ENCODE measurements at regions not wholly inside any gene's neighbourhood (a gene's known extent, or its start where the extent isn't known, plus 50 kb on each side); places are given as distances from the start of the nearest gene placed in this dataset.

DNA sequence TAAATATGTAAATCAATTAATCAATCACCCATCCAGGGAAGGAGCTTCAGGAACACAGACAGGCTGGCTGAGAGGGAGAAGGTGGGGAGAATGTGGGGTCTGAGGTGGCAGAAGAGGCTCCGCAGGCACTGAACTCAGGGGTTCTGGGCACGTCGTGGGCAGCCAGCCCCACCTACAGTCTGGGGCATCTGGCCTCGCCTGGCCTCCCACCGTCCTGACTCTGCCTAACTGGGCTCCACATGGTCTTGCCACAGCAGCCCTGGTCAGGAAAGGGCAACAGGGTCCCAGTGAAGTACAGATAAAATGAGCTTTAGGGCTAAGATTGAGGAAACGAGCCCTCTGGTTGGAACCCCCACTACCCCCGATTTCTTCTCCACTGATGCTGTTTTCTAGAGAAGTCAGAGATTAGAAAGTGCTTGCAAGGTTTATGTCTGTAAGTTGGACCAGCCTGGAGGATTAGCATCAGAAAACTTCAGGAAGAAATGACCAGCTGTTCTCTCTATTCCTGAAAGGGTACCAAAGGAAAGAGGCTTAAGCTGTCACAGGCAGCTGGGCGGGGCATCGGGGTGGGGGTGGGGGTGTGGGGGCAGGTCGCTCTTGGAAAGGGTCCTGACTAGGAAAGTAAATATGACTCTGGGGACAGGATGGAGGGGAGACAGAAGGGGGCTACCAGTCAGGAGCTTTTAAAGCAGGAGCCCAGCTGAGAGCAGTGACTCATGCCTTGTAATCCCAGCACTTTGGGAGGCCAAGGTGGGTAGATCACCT lies 261.7 kb downstream of the BUD13 start:
- no peak for ATAC-seq
- no peak overlapping the region for H3K4me3 ChIP-seq
- no peaks in the 10 kb centered on the region for H3K36me3 ChIP-seq (replicated peaks in 1 of 2; ENCODE audit: insufficient read depth in 1 of 2, low read depth in 2 of 2)
- H3K27ac ChIP-seq: no peak overlapping the region
- no peak for TF ChIP-seq POLR2A (IDR thresholded peaks at IDR 0.05)
- TF ChIP-seq, protein P1, sequence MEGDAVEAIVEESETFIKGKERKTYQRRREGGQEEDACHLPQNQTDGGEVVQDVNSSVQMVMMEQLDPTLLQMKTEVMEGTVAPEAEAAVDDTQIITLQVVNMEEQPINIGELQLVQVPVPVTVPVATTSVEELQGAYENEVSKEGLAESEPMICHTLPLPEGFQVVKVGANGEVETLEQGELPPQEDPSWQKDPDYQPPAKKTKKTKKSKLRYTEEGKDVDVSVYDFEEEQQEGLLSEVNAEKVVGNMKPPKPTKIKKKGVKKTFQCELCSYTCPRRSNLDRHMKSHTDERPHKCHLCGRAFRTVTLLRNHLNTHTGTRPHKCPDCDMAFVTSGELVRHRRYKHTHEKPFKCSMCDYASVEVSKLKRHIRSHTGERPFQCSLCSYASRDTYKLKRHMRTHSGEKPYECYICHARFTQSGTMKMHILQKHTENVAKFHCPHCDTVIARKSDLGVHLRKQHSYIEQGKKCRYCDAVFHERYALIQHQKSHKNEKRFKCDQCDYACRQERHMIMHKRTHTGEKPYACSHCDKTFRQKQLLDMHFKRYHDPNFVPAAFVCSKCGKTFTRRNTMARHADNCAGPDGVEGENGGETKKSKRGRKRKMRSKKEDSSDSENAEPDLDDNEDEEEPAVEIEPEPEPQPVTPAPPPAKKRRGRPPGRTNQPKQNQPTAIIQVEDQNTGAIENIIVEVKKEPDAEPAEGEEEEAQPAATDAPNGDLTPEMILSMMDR (IDR thresholded peaks at IDR 0.05): no peak
- intact Hi-C loops (cut with DNase I): no loop called here
- WGBS, 2 donors: 33 to 58% methylated on average over 10 of the region's 10 CpGs
- H3K4me1 ChIP-seq: no peaks in the 10 kb centered on the region
- DNase-seq: no peak
- H3K9me3 ChIP-seq: no peaks in the 10 kb centered on the region
- H3K27me3 ChIP-seq: peaks cover 0 to 2% of the 10 kb centered on the region in 2 donors

DNA sequence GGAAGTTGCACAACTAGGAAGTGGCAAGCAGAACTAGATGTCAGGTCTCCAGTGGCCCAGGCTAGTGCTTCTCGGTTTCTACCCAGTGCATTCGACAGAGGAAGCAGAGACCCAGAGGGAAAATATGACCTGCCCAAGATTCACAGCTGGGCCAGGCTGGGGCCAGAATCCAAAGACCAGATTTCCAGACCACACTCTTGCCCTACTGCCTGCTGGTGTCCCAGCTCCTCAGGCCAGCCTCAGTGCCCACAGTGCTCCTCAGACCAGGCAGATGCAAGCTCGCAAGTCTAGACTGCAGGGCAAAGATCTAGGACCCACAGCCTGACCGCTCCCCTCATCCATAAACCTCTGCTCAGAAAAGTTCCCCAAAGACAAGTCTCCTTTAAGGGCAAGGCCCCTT lies 262.6 kb downstream of the BUD13 start:
- H3K4me1 ChIP-seq: no peaks in the 10 kb centered on the region
- DNase-seq (no peak), ATAC-seq (no peak)
- intact Hi-C loops (cut with DNase I): no loop called here
- no peaks in the 10 kb centered on the region for H3K36me3 ChIP-seq (replicated peaks in 1 of 2; ENCODE audit: insufficient read depth in 1 of 2, low read depth in 2 of 2)
- 27 to 54% methylated on average over 2 to 4 of the region's 4 CpGs for WGBS, 2 donors
- H3K4me3 ChIP-seq: no peak overlapping the region
- H3K9me3 ChIP-seq: no peaks in the 10 kb centered on the region
- no peaks in the 10 kb centered on the region for H3K27me3 ChIP-seq
- H3K27ac ChIP-seq: no peak overlapping the region
- TF ChIP-seq, protein P1 (IDR thresholded peaks at IDR 0.05): no peak
- TF ChIP-seq POLR2A (IDR thresholded peaks at IDR 0.05): no peak

DNA sequence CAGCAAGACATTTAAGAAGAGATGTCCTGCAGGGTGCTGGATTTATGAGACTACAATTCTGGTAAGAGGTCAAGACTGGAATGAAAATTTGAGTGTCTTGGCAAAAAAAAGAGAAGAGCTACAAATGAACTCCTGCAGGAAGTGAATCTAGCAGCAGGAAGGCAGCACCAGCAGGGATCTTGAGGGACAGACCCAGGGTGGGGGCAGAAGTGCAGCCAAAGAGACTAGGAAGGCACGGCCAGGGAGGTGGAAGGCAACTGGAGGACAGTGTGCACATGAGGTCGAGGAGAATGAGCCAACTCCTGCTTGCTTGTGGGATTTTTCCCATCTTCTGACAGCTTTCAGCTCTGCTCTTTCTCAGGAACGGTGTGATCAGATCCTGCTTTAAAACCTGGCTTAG lies 263.2 kb downstream of the BUD13 start:
- 33 to 51% methylated on average over 3 of the region's 3 CpGs for WGBS, 2 donors
- Histone ChIP-seq H3K4me3 (no peak overlapping the region), H3K27ac (no peak overlapping the region), H3K36me3 (replicated peaks in 1 of 2; ENCODE audit: insufficient read depth in 1 of 2, low read depth in 2 of 2) (no peaks in the 10 kb centered on the region), H3K9me3 (no peaks in the 10 kb centered on the region), H3K4me1 (no peaks in the 10 kb centered on the region), H3K27me3 (no peaks in the 10 kb centered on the region)
- no peak for DNase-seq
- no peak for ATAC-seq
- TF ChIP-seq POLR2A (IDR thresholded peaks at IDR 0.05): no peak
- TF ChIP-seq, protein P1 (IDR thresholded peaks at IDR 0.05): no peak
- intact Hi-C loops (cut with DNase I): no loop called here

DNA sequence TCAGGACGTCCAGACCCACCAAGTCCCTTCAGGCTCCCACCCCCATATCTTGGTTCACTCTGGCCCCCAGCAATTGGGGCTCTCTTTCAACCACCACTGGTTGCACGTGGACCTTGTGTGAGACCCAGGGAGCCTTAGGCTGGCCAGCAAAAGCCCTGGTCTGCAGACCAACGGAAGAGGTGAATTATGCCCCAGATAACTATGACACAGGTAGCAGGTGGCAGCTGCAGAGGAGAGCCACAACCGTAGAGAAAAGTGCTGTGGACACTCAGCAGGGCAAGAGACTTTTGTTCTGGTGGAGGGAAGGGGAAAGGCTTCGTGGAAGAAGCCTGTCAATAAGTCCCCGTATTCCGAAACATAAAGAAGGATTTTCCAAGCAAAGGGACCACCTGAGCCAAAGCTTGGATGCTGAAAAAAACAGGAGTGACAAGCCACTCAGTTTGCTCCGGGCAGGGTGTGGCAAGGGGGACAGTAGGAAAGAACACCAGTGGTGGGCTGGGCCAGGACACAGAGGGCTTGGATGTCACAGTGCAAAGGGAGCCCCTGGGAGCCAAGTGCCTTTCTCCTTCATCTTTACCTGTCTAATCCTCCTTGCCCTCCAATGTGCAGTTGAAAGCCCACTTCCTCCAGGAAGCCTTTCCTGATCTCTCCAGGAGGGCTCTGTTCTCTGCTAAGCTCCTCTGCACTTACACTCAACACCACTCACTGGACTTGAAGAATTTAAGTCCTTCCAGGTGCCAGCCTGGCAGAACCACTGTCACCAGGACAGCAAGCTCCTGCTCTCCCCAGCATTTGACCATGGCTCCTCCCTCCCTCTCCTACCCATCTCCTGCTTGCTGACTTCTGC lies 264.7 kb downstream of the BUD13 start:
- DNase-seq (no peak), ATAC-seq (no peak)
- Histone ChIP-seq H3K27me3 (no peaks in the 10 kb centered on the region), H3K9me3 (no peaks in the 10 kb centered on the region), H3K4me1 (no peaks in the 10 kb centered on the region), H3K27ac (no peak overlapping the region), H3K36me3 (replicated peaks in 1 of 2; ENCODE audit: insufficient read depth in 1 of 2, low read depth in 2 of 2) (no peaks in the 10 kb centered on the region), H3K4me3 (no peak overlapping the region)
- 42 to 47% methylated on average over 8 of the region's 8 CpGs for WGBS, 2 donors
- TF ChIP-seq, protein P1 (IDR thresholded peaks at IDR 0.05): no peak
- no peak for TF ChIP-seq POLR2A (IDR thresholded peaks at IDR 0.05)
- intact Hi-C loops (cut with DNase I): no loop called here
